ENCODE measurements at regions not wholly inside any gene's neighbourhood (a gene's known extent, or its start where the extent isn't known, plus 50 kb on each side); places are given as distances from the start of the nearest gene placed in this dataset.

- TF ChIP-seq CTCF (IDR thresholded peaks at IDR 0.05 in 8 of 11, conservative IDR thresholded peaks at IDR 0.05 in 3 of 11) (no peak), POLR2AphosphoS5 (IDR thresholded peaks at IDR 0.05) (no peak)
These were observed 278.7 kb upstream of the LARGE1 start for GRCh38 chr22:34198976-34199375.

All from spleen (tissue), 7 donors.